GM12878 (cell line): ENCODE measurements at regions not wholly inside any gene's neighbourhood (a gene's known extent, or its start where the extent isn't known, plus 50 kb on each side); places are given as distances from the start of the nearest gene placed in this dataset.

Source experiments
- ATAC-seq: fragments of 200-7000 bp; cut with Tn5 transposase; 3 replicates; pipeline ENCODE4 v1.9.1; 2020; ENCODE audit warnings: mild to moderate bottlenecking, moderate library complexity
- BruUV-seq: library from RNA; stranded (reverse); fragments of 400-500 nt; replicated peaks from 2 replicates; lab custom pipeline; 2021; lab: Mats Ljungman, UMichigan
- CTCF ChIA-PET: fragments of 300-600 bp; sonication (Branson Sonifier 250); formaldehyde crosslinking; extraction: SDS; loops from one replicate; lab custom pipeline; 2021; ENCODE audit warnings: inconsistent platforms; lab: Yijun Ruan, JAX
- POLR2A ChIA-PET: fragments of 350-600 bp; formaldehyde crosslinking; extraction: SDS; loops from one replicate; lab custom pipeline; 2021; ENCODE audit warnings: inconsistent platforms; lab: Charles Lee
- RAD21 ChIA-PET: fragments of 300-600 bp; sonication (Branson Sonifier 250); formaldehyde crosslinking; loops from one replicate; lab custom pipeline; 2023; ENCODE audit warnings: antibody characterized with exemption; ENCODE audit not compliant: unreplicated experiment; lab: Charles Lee
- SMC1A ChIA-PET: fragments of 300-600 bp; sonication (Branson Sonifier 250); formaldehyde crosslinking; loops from one replicate; lab custom pipeline; 2023; ENCODE audit not compliant: unreplicated experiment, uncharacterized antibody; lab: Charles Lee
- DNase-seq: peaks from one replicate; pipeline ENCODE4 v3.0.0-alpha.2; 2011; ENCODE audit warnings: low read depth, low spot score
- FAIRE-seq: peaks from 3 replicates; lab custom pipeline; 2011; peaks lifted over from hg19 to GRCh38; lab: Jason Lieb, UNC
- H2AFZ ChIP-seq: 2 replicates; pipeline ENCODE4 v1.6.0; 2011; ENCODE audit warnings: low read depth, low read length, control low read depth; ENCODE audit not compliant: control insufficient read depth
- H3K27ac ChIP-seq: 2 replicates; pipeline ENCODE4 v1.5.1; 2011; ENCODE audit warnings: control low read depth; ENCODE audit not compliant: control insufficient read depth, insufficient read depth
- H3K27me3 ChIP-seq, 2 experiments: replicated peaks in 1 of 2; 2 replicates each; pipeline versions ENCODE4 v1.6.0 to v1.6.1; 2011; ENCODE audit warnings: low read length in 1 of 2; ENCODE audit not compliant: control insufficient read depth in 2 of 2, insufficient read depth in 2 of 2
- H3K36me3 ChIP-seq, 2 experiments: 2 replicates each; pipeline ENCODE4 v1.5.1; 2011; ENCODE audit warnings: low read length in 1 of 2; ENCODE audit not compliant: control insufficient read depth in 2 of 2, insufficient read depth in 2 of 2
- H3K4me1 ChIP-seq: 2 replicates; pipeline ENCODE4 v1.6.1; 2011; ENCODE audit warnings: mild to moderate bottlenecking, low read length, moderate library complexity, mixed read lengths; ENCODE audit not compliant: control insufficient read depth, insufficient read depth
- H3K4me2 ChIP-seq: 2 replicates; pipeline ENCODE4 v1.6.0; 2011; ENCODE audit warnings: control low read depth; ENCODE audit not compliant: control insufficient read depth, insufficient read depth
- H3K4me3 ChIP-seq: fragments of 200-600 bp; sonication (generic); 2 replicates; pipeline ENCODE4 v1.5.1; 2016
- H3K79me2 ChIP-seq: 2 replicates; pipeline ENCODE4 v1.6.0; 2011; ENCODE audit warnings: low read length; ENCODE audit not compliant: control insufficient read depth, insufficient read depth
- H3K9ac ChIP-seq: 2 replicates; pipeline ENCODE4 v1.8.0; 2011; ENCODE audit warnings: low read length, control low read depth, mixed read lengths; ENCODE audit not compliant: control insufficient read depth, insufficient read depth
- H3K9me3 ChIP-seq: replicated peaks from 3 replicates; pipeline ENCODE4 v1.5.1; 2011; ENCODE audit warnings: mild to moderate bottlenecking, low read length; ENCODE audit not compliant: control insufficient read depth, insufficient read depth
- H4K20me1 ChIP-seq: 2 replicates; pipeline ENCODE4 v1.6.0; 2011; ENCODE audit not compliant: control insufficient read depth, insufficient read depth
- ATF2 ChIP-seq: IDR thresholded peaks from 2 replicates; pipeline ENCODE4 v1.6.1; 2012; ENCODE audit warnings: low read length, inconsistent platforms
- CBFB ChIP-seq: IDR thresholded peaks from 2 replicates; pipeline ENCODE4 v1.6.1; 2016; ENCODE audit warnings: antibody characterized with exemption, low read depth
- CHD2 ChIP-seq: IDR thresholded peaks from 2 replicates; pipeline ENCODE4 v1.6.1; 2011; ENCODE audit warnings: low read depth, low read length, improper control_type of control experiment, borderline replicate concordance
- CREB1 ChIP-seq: IDR thresholded peaks from 2 replicates; pipeline ENCODE4 v1.6.1; 2012; ENCODE audit warnings: low read depth, mild to moderate bottlenecking, inconsistent platforms
- DPF2 ChIP-seq: fragments of 450-650 bp; IDR thresholded peaks from 2 replicates; pipeline ENCODE4 v1.6.1; 2017; ENCODE audit warnings: mild to moderate bottlenecking
- E2F8 ChIP-seq: fragments of 450-650 bp; IDR thresholded peaks from 2 replicates; pipeline ENCODE4 v1.6.1; 2018; ENCODE audit warnings: mild to moderate bottlenecking, low read depth, moderate library complexity; ENCODE audit not compliant: partially characterized antibody
- ESRRA ChIP-seq: IDR thresholded peaks from 2 replicates; pipeline ENCODE4 v1.6.1; 2012; ENCODE audit warnings: mild to moderate bottlenecking, low read length, improper control_type of control experiment
- GABPA ChIP-seq: IDR thresholded peaks from 2 replicates; pipeline ENCODE4 v1.6.1; 2014; ENCODE audit warnings: antibody characterized with exemption, low read depth, mild to moderate bottlenecking, inconsistent platforms
- MLLT1 ChIP-seq: fragments of 450-650 bp; IDR thresholded peaks from 2 replicates; pipeline ENCODE4 v1.6.1; 2016; ENCODE audit warnings: mild to moderate bottlenecking
- NFYA ChIP-seq: IDR thresholded peaks from 2 replicates; pipeline ENCODE4 v1.6.1; 2011; ENCODE audit warnings: low read depth, mild to moderate bottlenecking, low read length, improper control_type of control experiment, borderline replicate concordance
- PRDM15 ChIP-seq: fragments of 450-650 bp; formaldehyde crosslinking; IDR thresholded peaks from 2 replicates; pipeline ENCODE4 v1.4.0; 2020; ENCODE audit warnings: mild to moderate bottlenecking, moderate library complexity
- RBBP5 ChIP-seq: fragments of 200-600 bp; sonication (generic); conservative IDR thresholded peaks from 2 replicates; pipeline ENCODE4 v1.6.1; 2016
- RUNX3 ChIP-seq: IDR thresholded peaks from 2 replicates; pipeline ENCODE4 v1.6.1; 2012; ENCODE audit warnings: low read length, inconsistent platforms
- SP1 ChIP-seq: IDR thresholded peaks from one replicate; pipeline ENCODE4 v1.6.1; 2011; ENCODE audit warnings: low read depth, low read length
- SREBF1 ChIP-seq: IDR thresholded peaks from 2 replicates; pipeline ENCODE4 v1.6.1; 2012; ENCODE audit warnings: mild to moderate bottlenecking, low read length
- WGBS: methylation state at CpG from one replicate; pipeline ENCODE4 v1.1.6; 2016; ENCODE audit warnings: low lambda C conversion rate; ENCODE audit not compliant: insufficient replicate concordance, insufficient coverage; ENCODE audit errors: missing lambda C conversion rate; 5-methylcytosine and 5-hydroxymethylcytosine counted together
- in situ Hi-C: fragments of 300-500 bp; cut with MboI; formaldehyde crosslinking; loops from 9 replicates; pipeline ENCODE4 v1.14.3; 2018; ENCODE audit warnings: mixed read lengths
- intact Hi-C: fragments of 100-400 bp; cut with micrococcal nuclease; formaldehyde crosslinking; loops from one replicate; pipeline ENCODE4 v1.14.2; 2022; ENCODE audit not compliant: unreplicated experiment

- TF ChIP-seq E2F8, result no peak
- TF ChIP-seq CBFB, result no peak
- no peak for TF ChIP-seq CREB1
- no peak for TF ChIP-seq SREBF1
- no peak for TF ChIP-seq ESRRA
- TF ChIP-seq NFYA, result no peak
- TF ChIP-seq DPF2, result no peak
Measured at GRCh38 chr5:163386352-163386751, 51.0 kb upstream of the CCNG1 start (continued).

- POLR2A ChIA-PET, result no interaction called here
- H2AFZ ChIP-seq, result no peak overlapping the region
- H3K4me3 ChIP-seq, result no peak overlapping the region
- intact Hi-C loops (no loop called here), in situ Hi-C loops (no loop called here)
- H3K4me1 ChIP-seq, result no peaks in the 10 kb centered on the region
- ATAC-seq, result no peak
- no peak for FAIRE-seq
- CTCF ChIA-PET, result interaction anchor here (1.1 kb wide), 1 partner anchor 21 kb away, joined by 4 read pairs; no protein-coding TSS in a partner anchor
- H3K4me2 ChIP-seq, result no peak overlapping the region
- SMC1A ChIA-PET, result interaction anchor here (0.8 to 1.2 kb wide), 3 partner anchors 12 to 21 kb away, joined by 3 to 5 read pairs (median 4); no protein-coding TSS in a partner anchor
- H3K27me3 ChIP-seq, result no peaks in the 10 kb centered on the region
- WGBS, result 49% methylated on average over 5 of the region's 5 CpGs
- H3K79me2 ChIP-seq, result no peaks in the 10 kb centered on the region
- no peak overlapping the region for H3K27ac ChIP-seq
- H3K36me3 ChIP-seq, result no peaks in the 10 kb centered on the region
- no TSS peak for BruUV-seq
- no peak overlapping the region for H3K9ac ChIP-seq
- H4K20me1 ChIP-seq, result no peaks in the 10 kb centered on the region
- RAD21 ChIA-PET, result no interaction called here
- no peaks in the 10 kb centered on the region; the same call in 2 of the 3 replicates for H3K9me3 ChIP-seq
- no peak for DNase-seq
- no peak for TF ChIP-seq CHD2
- TF ChIP-seq RBBP5, result no peak
- TF ChIP-seq GABPA, result no peak
- TF ChIP-seq SP1, result no peak
- TF ChIP-seq MLLT1, result no peak
- no peak for TF ChIP-seq ATF2
- TF ChIP-seq RUNX3, result no peak
- no peak for TF ChIP-seq PRDM15 (CRISPR knock-in tag)
Measured at GRCh38 chr5:163387589-163388343, 49.6 kb upstream of the CCNG1 start.
